SK-N-SH (cell line): ENCODE measurements at regions not wholly inside any gene's neighbourhood (a gene's known extent, or its start where the extent isn't known, plus 50 kb on each side); places are given as distances from the start of the nearest gene placed in this dataset.

Experiments used
- CHD2 ChIP-seq: fragments of 150-350 bp; IDR thresholded peaks from 2 replicates; pipeline ENCODE4 v1.6.1; 2018; ENCODE audit warnings: low read length; ENCODE audit not compliant: partially characterized antibody
- CTCF ChIP-seq: fragments of 200-600 bp; sonication (generic); IDR thresholded peaks from 2 replicates; pipeline ENCODE4 v1.6.1; 2017; ENCODE audit warnings: antibody characterized with exemption, mild to moderate bottlenecking, moderate library complexity
- EP300 ChIP-seq, 2 experiments: IDR thresholded peaks; 2 replicates each; pipeline versions ENCODE4 v1.4.0 to v1.6.1; 2012; ENCODE audit warnings: borderline replicate concordance in 1 of 2, low read depth in 1 of 2, low read length in 1 of 2
- EZH2phosphoT487 ChIP-seq: fragments of 200-600 bp; sonication (generic); IDR thresholded peaks from 2 replicates; pipeline ENCODE4 v1.6.1; 2017; ENCODE audit warnings: low read depth, mixed run types, mild to moderate bottlenecking, antibody characterized with exemption, moderate library complexity, borderline replicate concordance
- JUND ChIP-seq: IDR thresholded peaks from 2 replicates; pipeline ENCODE4 v1.4.0; 2012
- MAX ChIP-seq: IDR thresholded peaks from 2 replicates; pipeline ENCODE4 v1.4.0; 2012; ENCODE audit warnings: low read depth
- MXI1 ChIP-seq: IDR thresholded peaks from 2 replicates; pipeline ENCODE4 v1.6.1; 2012; ENCODE audit warnings: mild to moderate bottlenecking, low read depth, low read length, improper control_type of control experiment
- POLR2AphosphoS5 ChIP-seq: IDR thresholded peaks from 2 replicates; pipeline ENCODE4 v1.6.1; 2012; ENCODE audit warnings: low read depth, low read length
- RAD21 ChIP-seq: IDR thresholded peaks from 2 replicates; pipeline ENCODE4 v1.6.1; 2012; ENCODE audit warnings: mild to moderate bottlenecking, low read length
- RCOR1 ChIP-seq: fragments of 150-350 bp; IDR thresholded peaks from 2 replicates; pipeline ENCODE4 v1.6.1; 2017; ENCODE audit warnings: antibody characterized with exemption, low read length
- TAF1 ChIP-seq: IDR thresholded peaks from 2 replicates; pipeline ENCODE4 v1.6.1; 2012; ENCODE audit warnings: low read depth, mild to moderate bottlenecking, low read length, moderate library complexity, borderline replicate concordance
- TCF12 ChIP-seq: IDR thresholded peaks from 2 replicates; pipeline ENCODE4 v1.4.0; 2012
- TF ChIP-seq, protein P1 (sequence below): IDR thresholded peaks from 2 replicates; pipeline ENCODE4 v1.4.0; 2012; ENCODE audit warnings: low read depth, borderline replicate concordance

DNA sequence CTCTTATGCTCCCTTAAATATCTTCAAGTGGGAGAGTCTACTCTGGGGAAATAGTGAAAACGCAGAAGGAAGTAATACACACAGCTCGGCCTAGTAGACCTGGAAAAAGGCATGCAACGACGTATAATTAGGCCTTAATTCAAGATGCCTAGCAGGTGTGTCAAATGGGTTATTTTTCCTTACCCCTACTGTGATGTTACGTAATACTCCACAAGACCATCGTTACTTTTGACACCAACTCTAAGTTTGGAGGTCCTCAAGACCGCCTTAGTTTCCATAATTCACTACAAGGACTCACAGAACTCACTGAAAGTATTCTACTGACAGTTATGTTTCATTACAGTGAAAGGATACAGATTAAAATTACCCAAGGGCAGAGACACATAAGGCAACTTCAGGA is 1024.3 kb upstream of the MAP3K7 start:
- no peak for TF ChIP-seq EP300 (IDR thresholded peaks at IDR 0.05; ENCODE audit: borderline replicate concordance in 1 of 2, low read depth in 1 of 2, low read length in 1 of 2)
- no peak for TF ChIP-seq CTCF
- TF ChIP-seq RCOR1, result no peak
- no peak for TF ChIP-seq CHD2
- TF ChIP-seq EZH2phosphoT487, result no peak
- no peak for TF ChIP-seq TAF1
- TF ChIP-seq RAD21, result no peak
- TF ChIP-seq MXI1, result no peak
- no peak for TF ChIP-seq MAX
- no peak for TF ChIP-seq TCF12
- TF ChIP-seq POLR2AphosphoS5, result no peak
- TF ChIP-seq JUND, result no peak
- TF ChIP-seq, protein P1, sequence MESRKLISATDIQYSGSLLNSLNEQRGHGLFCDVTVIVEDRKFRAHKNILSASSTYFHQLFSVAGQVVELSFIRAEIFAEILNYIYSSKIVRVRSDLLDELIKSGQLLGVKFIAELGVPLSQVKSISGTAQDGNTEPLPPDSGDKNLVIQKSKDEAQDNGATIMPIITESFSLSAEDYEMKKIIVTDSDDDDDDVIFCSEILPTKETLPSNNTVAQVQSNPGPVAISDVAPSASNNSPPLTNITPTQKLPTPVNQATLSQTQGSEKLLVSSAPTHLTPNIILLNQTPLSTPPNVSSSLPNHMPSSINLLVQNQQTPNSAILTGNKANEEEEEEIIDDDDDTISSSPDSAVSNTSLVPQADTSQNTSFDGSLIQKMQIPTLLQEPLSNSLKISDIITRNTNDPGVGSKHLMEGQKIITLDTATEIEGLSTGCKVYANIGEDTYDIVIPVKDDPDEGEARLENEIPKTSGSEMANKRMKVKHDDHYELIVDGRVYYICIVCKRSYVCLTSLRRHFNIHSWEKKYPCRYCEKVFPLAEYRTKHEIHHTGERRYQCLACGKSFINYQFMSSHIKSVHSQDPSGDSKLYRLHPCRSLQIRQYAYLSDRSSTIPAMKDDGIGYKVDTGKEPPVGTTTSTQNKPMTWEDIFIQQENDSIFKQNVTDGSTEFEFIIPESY, result no peak
